GM23338 (cell line): ENCODE measurements at regions not wholly inside any gene's neighbourhood (a gene's known extent, or its start where the extent isn't known, plus 50 kb on each side); places are given as distances from the start of the nearest gene placed in this dataset.

Source experiments
- ATAC-seq: fragments of 200-7000 bp; cut with Tn5 transposase; 3 replicates; pipeline ENCODE4 v1.9.1; 2020
- DNase-seq: peaks from one replicate; pipeline ENCODE4 v3.0.0-alpha.2; 2015; ENCODE audit warnings: low spot score
- H2AFZ ChIP-seq: fragments of 200-600 bp; sonication (generic); 2 replicates; pipeline ENCODE4 v1.8.0; 2016; ENCODE audit warnings: antibody characterized with exemption, mild to moderate bottlenecking, moderate library complexity
- H3F3A ChIP-seq: fragments of 200-600 bp; sonication (generic); replicated peaks from 2 replicates; pipeline ENCODE4 v1.8.0; 2017; ENCODE audit warnings: antibody characterized with exemption, mixed run types, low read depth
- H3K27ac ChIP-seq: fragments of 200-600 bp; sonication (generic); 2 replicates; pipeline ENCODE4 v1.6.1; 2016; ENCODE audit warnings: low read depth
- H3K27me3 ChIP-seq: fragments of 200-600 bp; sonication (generic); 2 replicates; pipeline ENCODE4 v1.8.0; 2016; ENCODE audit warnings: mild to moderate bottlenecking, mixed run types, moderate library complexity; ENCODE audit not compliant: insufficient read depth
- H3K36me3 ChIP-seq: fragments of 200-600 bp; sonication (generic); 2 replicates; pipeline ENCODE4 v1.8.0; 2016; ENCODE audit warnings: mild to moderate bottlenecking; ENCODE audit not compliant: insufficient read depth
- H3K4me1 ChIP-seq: fragments of 200-600 bp; sonication (generic); 2 replicates; pipeline ENCODE4 v1.8.0; 2016; ENCODE audit warnings: mild to moderate bottlenecking, moderate library complexity; ENCODE audit not compliant: insufficient read depth
- H3K4me2 ChIP-seq: fragments of 200-600 bp; sonication (generic); 2 replicates; pipeline ENCODE4 v1.7.1; 2017; ENCODE audit warnings: mixed run types
- H3K4me3 ChIP-seq: fragments of 200-600 bp; sonication (generic); 2 replicates; pipeline ENCODE4 v1.6.1; 2016; ENCODE audit warnings: mixed run types
- H3K79me2 ChIP-seq: fragments of 200-600 bp; sonication (generic); replicated peaks from 2 replicates; pipeline ENCODE4 v1.8.0; 2017; ENCODE audit warnings: mild to moderate bottlenecking; ENCODE audit not compliant: insufficient read depth
- H3K9me2 ChIP-seq: fragments of 200-600 bp; sonication (generic); 2 replicates; pipeline ENCODE4 v1.8.0; 2017; ENCODE audit not compliant: insufficient read depth
- H4K20me1 ChIP-seq: fragments of 200-600 bp; sonication (generic); replicated peaks from 2 replicates; pipeline ENCODE4 v1.8.0; 2017; ENCODE audit warnings: mild to moderate bottlenecking; ENCODE audit not compliant: insufficient read depth
- H3K27ac Mint-ChIP-seq: 2 replicates; pipeline ENCODE4 v1.8.0; 2020; ENCODE audit warnings: inconsistent platforms, mild to moderate bottlenecking, moderate library complexity, mixed read lengths
- H3K27me3 Mint-ChIP-seq: 3 replicates; pipeline ENCODE4 v1.8.0; 2022; ENCODE audit warnings: low read depth, mild to moderate bottlenecking, moderate library complexity, mixed read lengths, inconsistent platforms; ENCODE audit not compliant: insufficient read depth, poor library complexity
- H3K36me3 Mint-ChIP-seq: 3 replicates; pipeline ENCODE4 v1.8.0; 2021; ENCODE audit warnings: low read depth, mild to moderate bottlenecking, inconsistent platforms, moderate library complexity, mixed read lengths
- H3K4me1 Mint-ChIP-seq: 3 replicates; pipeline ENCODE4 v1.8.0; 2020; ENCODE audit warnings: mild to moderate bottlenecking, inconsistent platforms, mixed read lengths
- H3K4me3 Mint-ChIP-seq: 3 replicates; pipeline ENCODE4 v1.8.0; 2021; ENCODE audit warnings: moderate library complexity, mild to moderate bottlenecking, inconsistent platforms, mixed read lengths
- H3K9me3 Mint-ChIP-seq: 3 replicates; pipeline ENCODE4 v1.8.0; 2020; ENCODE audit warnings: moderate library complexity, mild to moderate bottlenecking, inconsistent platforms, mixed read lengths
- CREB1 ChIP-seq: fragments of 250-450 bp; sonication (Bioruptor Pico); IDR thresholded peaks from 2 replicates; pipeline ENCODE4 v1.5.0; 2020; ENCODE audit warnings: low read depth, mild to moderate bottlenecking, moderate library complexity
- JUNB ChIP-seq: IDR thresholded peaks from one replicate; pipeline ENCODE4 v1.6.1; 2016; ENCODE audit warnings: antibody characterized with exemption; ENCODE audit not compliant: unreplicated experiment
- REST ChIP-seq: IDR thresholded peaks from one replicate; pipeline ENCODE4 v1.6.1; 2018; ENCODE audit warnings: antibody characterized with exemption; ENCODE audit not compliant: unreplicated experiment
- STAT1 ChIP-seq: IDR thresholded peaks from one replicate; pipeline ENCODE4 v1.6.1; 2016; ENCODE audit warnings: antibody characterized with exemption; ENCODE audit not compliant: unreplicated experiment
- ZNF462 ChIP-seq: fragments of 250-450 bp; sonication (Bioruptor Pico); IDR thresholded peaks from 2 replicates; pipeline ENCODE4 v1.5.0; 2020; ENCODE audit warnings: mild to moderate bottlenecking, moderate library complexity

GRCh38 chr2:195590199-195590860 is 66.7 kb upstream of the SLC39A10 start:
- Mint-ChIP-seq H3K9me3 (no peaks in the 10 kb centered on the region), H3K4me3 (no peak overlapping the region), H3K27me3 (no peaks in the 10 kb centered on the region), H3K4me1 (peaks cover 52% of the 10 kb centered on the region), H3K27ac (peak overlapping the region; percentile 2; the same call in 1 of the 2 replicates), H3K36me3 (peaks cover 7% of the 10 kb centered on the region; the same call in 2 of the 3 replicates)
- ATAC-seq = no peak
- Histone ChIP-seq H3K79me2 (peaks cover 92% of the 10 kb centered on the region), H3K27ac (peak overlapping the region; percentile 22; the same call in 1 of the 2 replicates), H3K4me3 (no peak overlapping the region), H3K9me2 (no peaks in the 10 kb centered on the region), H2AFZ (no peak overlapping the region), H4K20me1 (peaks cover 4% of the 10 kb centered on the region; the same call in 1 of the 2 replicates), H3K4me2 (no peak overlapping the region), H3K4me1 (peaks cover 53% of the 10 kb centered on the region), H3F3A (no peaks in the 10 kb centered on the region), H3K36me3 (no peaks in the 10 kb centered on the region), H3K27me3 (no peaks in the 10 kb centered on the region)
- no peak for DNase-seq
- TF ChIP-seq JUNB (no peak), REST (no peak), STAT1 (no peak), ZNF462 (CRISPR knock-in tag) (no peak), CREB1 (CRISPR knock-in tag) (no peak)
